22Rv1 (cell line): ENCODE measurements at regions not wholly inside any gene's neighbourhood (a gene's known extent, or its start where the extent isn't known, plus 50 kb on each side); places are given as distances from the start of the nearest gene placed in this dataset.

Experiments
- ZFX ChIP-seq: fragments of 450-650 bp; IDR thresholded peaks from 2 replicates; pipeline ENCODE4 v1.6.1; 2017; ENCODE audit warnings: antibody characterized with exemption, borderline replicate concordance
- TF ChIP-seq, protein P1 (sequence below): fragments of 450-650 bp; IDR thresholded peaks from 2 replicates; pipeline ENCODE4 v1.5.1; 2017; ENCODE audit warnings: mild to moderate bottlenecking

DNA sequence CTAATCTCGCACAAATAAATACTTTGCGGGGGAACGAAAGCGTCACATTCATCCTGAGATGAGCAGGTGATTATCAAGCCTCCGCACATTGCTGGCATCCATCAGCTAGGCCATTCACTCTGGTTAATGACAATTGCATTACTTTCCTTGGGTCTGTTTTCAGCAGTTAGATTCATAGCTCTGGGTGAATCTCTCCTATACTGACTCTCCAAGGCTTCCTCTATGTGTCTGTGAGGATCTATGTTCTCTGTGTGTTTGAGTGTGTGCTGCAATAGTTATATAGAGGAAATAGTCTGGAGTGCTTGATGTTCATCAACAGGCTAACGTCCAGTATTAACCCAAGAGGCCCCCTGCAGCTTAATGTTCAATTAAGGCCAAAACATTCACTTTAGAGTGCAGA lies 133.0 kb upstream of the CTTNBP2NL start:
- TF ChIP-seq, protein P1, sequence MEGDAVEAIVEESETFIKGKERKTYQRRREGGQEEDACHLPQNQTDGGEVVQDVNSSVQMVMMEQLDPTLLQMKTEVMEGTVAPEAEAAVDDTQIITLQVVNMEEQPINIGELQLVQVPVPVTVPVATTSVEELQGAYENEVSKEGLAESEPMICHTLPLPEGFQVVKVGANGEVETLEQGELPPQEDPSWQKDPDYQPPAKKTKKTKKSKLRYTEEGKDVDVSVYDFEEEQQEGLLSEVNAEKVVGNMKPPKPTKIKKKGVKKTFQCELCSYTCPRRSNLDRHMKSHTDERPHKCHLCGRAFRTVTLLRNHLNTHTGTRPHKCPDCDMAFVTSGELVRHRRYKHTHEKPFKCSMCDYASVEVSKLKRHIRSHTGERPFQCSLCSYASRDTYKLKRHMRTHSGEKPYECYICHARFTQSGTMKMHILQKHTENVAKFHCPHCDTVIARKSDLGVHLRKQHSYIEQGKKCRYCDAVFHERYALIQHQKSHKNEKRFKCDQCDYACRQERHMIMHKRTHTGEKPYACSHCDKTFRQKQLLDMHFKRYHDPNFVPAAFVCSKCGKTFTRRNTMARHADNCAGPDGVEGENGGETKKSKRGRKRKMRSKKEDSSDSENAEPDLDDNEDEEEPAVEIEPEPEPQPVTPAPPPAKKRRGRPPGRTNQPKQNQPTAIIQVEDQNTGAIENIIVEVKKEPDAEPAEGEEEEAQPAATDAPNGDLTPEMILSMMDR, result no peak
- TF ChIP-seq ZFX, result no peak
